DND-41 (cell line): ENCODE measurements at regions not wholly inside any gene's neighbourhood (a gene's known extent, or its start where the extent isn't known, plus 50 kb on each side); places are given as distances from the start of the nearest gene placed in this dataset.

ENCODE experiments used
- ATAC-seq: fragments of 200-7000 bp; cut with Tn5 transposase; 3 replicates; pipeline ENCODE4 v1.9.1; 2021; ENCODE audit warnings: low read depth; ENCODE audit not compliant: insufficient read depth
- DNase-seq: peaks from one replicate; pipeline ENCODE4 v3.0.0-alpha.2; 2020
- H2AFZ ChIP-seq: 2 replicates; pipeline ENCODE4 v1.6.0; 2012; ENCODE audit warnings: low read depth, low read length
- H3K27ac ChIP-seq: 2 replicates; pipeline ENCODE4 v1.5.1; 2012; ENCODE audit warnings: low read length, inconsistent platforms
- H3K27me3 ChIP-seq: fragments of 200-600 bp; sonication (generic); 2 replicates; pipeline ENCODE4 v1.6.0; 2012; ENCODE audit warnings: low read length, mild to moderate bottlenecking, inconsistent platforms; ENCODE audit not compliant: insufficient read depth, poor library complexity
- H3K36me3 ChIP-seq: 2 replicates; pipeline ENCODE4 v1.5.1; 2012; ENCODE audit warnings: low read length, inconsistent platforms; ENCODE audit not compliant: insufficient read depth
- H3K4me1 ChIP-seq: 2 replicates; pipeline ENCODE4 v1.5.1; 2012; ENCODE audit warnings: mild to moderate bottlenecking, low read length; ENCODE audit not compliant: insufficient read depth
- H3K4me2 ChIP-seq: 2 replicates; pipeline ENCODE4 v1.6.0; 2012; ENCODE audit warnings: mild to moderate bottlenecking, moderate library complexity, low read length, inconsistent platforms; ENCODE audit not compliant: insufficient read depth
- H3K4me3 ChIP-seq, 2 experiments: fragments of 200-600 bp in 1 of 2; shearing (Covaris generic) in 1 of 2; 2 replicates each; pipeline ENCODE4 v1.5.1; 2012 to 2016; ENCODE audit warnings: inconsistent platforms in 2 of 2, low read length in 2 of 2, mild to moderate bottlenecking in 2 of 2, low read depth in 1 of 2, moderate library complexity in 1 of 2
- H3K79me2 ChIP-seq: 2 replicates; pipeline ENCODE4 v1.6.0; 2012; ENCODE audit warnings: low read length, inconsistent platforms; ENCODE audit not compliant: insufficient read depth
- H3K9ac ChIP-seq: 2 replicates; pipeline ENCODE4 v1.6.0; 2012; ENCODE audit warnings: low read depth, mild to moderate bottlenecking, inconsistent platforms, low read length, moderate library complexity
- H3K9me3 ChIP-seq: 2 replicates; pipeline ENCODE4 v1.5.1; 2012; ENCODE audit warnings: low read length, moderate library complexity, mild to moderate bottlenecking, inconsistent platforms; ENCODE audit not compliant: insufficient read depth, severe bottlenecking
- H4K20me1 ChIP-seq: 2 replicates; pipeline ENCODE4 v1.6.0; 2012; ENCODE audit warnings: low read length; ENCODE audit not compliant: insufficient read depth
- CTCF ChIP-seq: IDR thresholded peaks from 2 replicates; pipeline ENCODE4 v1.5.1; 2012; ENCODE audit warnings: borderline replicate concordance, low read length, moderate library complexity, mild to moderate bottlenecking; ENCODE audit not compliant: poor library complexity, severe bottlenecking; ENCODE audit errors: extremely low read depth
- EZH2 ChIP-seq: IDR thresholded peaks from 3 replicates; pipeline ENCODE4 v1.6.1; 2012; ENCODE audit warnings: borderline replicate concordance, low read depth, mild to moderate bottlenecking, moderate library complexity, low read length, inconsistent platforms; ENCODE audit not compliant: severe bottlenecking

- H3K27me3 ChIP-seq = no peaks in the 10 kb centered on the region
- H3K79me2 ChIP-seq = no peaks in the 10 kb centered on the region
- H3K4me1 ChIP-seq = no peaks in the 10 kb centered on the region
- H3K36me3 ChIP-seq = no peaks in the 10 kb centered on the region
- H2AFZ ChIP-seq = no peak overlapping the region
- no peak for TF ChIP-seq CTCF
- TF ChIP-seq EZH2 = no peak
- no peak overlapping the region for H3K27ac ChIP-seq
- no peaks in the 10 kb centered on the region for H3K9me3 ChIP-seq
- H3K9ac ChIP-seq = no peak overlapping the region
- H3K4me2 ChIP-seq = no peak overlapping the region
- no peaks in the 10 kb centered on the region for H4K20me1 ChIP-seq
- H3K4me3 ChIP-seq = no peak overlapping the region
- ATAC-seq (no peak), DNase-seq (no peak)
Observed at GRCh38 chr2:18047213-18047611, 168.7 kb downstream of the KCNS3 start.

GRCh38 chr2:18046558-18047212, 168.2 kb downstream of the KCNS3 start:
- TF ChIP-seq EZH2 (no peak), CTCF (no peak)
- Histone ChIP-seq H3K4me2 (no peak overlapping the region), H3K4me1 (no peaks in the 10 kb centered on the region), H3K9me3 (no peaks in the 10 kb centered on the region), H3K79me2 (no peaks in the 10 kb centered on the region), H3K27ac (no peak overlapping the region), H3K4me3 (no peak overlapping the region), H2AFZ (no peak overlapping the region), H3K9ac (no peak overlapping the region), H4K20me1 (no peaks in the 10 kb centered on the region), H3K36me3 (no peaks in the 10 kb centered on the region), H3K27me3 (no peaks in the 10 kb centered on the region)
- DNase-seq (no peak), ATAC-seq (no peak)

- H4K20me1 ChIP-seq = no peaks in the 10 kb centered on the region
- no peak overlapping the region for H3K4me2 ChIP-seq
Observed at GRCh38 chr2:18046017-18046416, 167.6 kb downstream of the KCNS3 start.

More at GRCh38 chr2:18046017-18046416, 167.6 kb downstream of the KCNS3 start:
- Histone ChIP-seq H3K9ac (no peak overlapping the region), H3K4me3 (no peak overlapping the region), H3K27me3 (no peaks in the 10 kb centered on the region), H2AFZ (no peak overlapping the region), H3K27ac (no peak overlapping the region), H3K4me1 (no peaks in the 10 kb centered on the region), H3K79me2 (no peaks in the 10 kb centered on the region), H3K36me3 (no peaks in the 10 kb centered on the region), H3K9me3 (no peaks in the 10 kb centered on the region)
- TF ChIP-seq CTCF (no peak), EZH2 (no peak)
- DNase-seq (no peak), ATAC-seq (no peak)
